Stimulated activated CD4-positive, alpha-beta T cell treated with anti-CD3 and anti-CD28 coated beads, TNF-alpha, amount 100 ng/mL, for 4 hours (primary cell): ENCODE measurements at regions not wholly inside any gene's neighbourhood (a gene's known extent, or its start where the extent isn't known, plus 50 kb on each side); places are given as distances from the start of the nearest gene placed in this dataset.

Source experiments
- DNase-seq, 3 experiments: peaks; one replicate each; pipeline ENCODE4 v3.0.0-alpha.2; 2020; ENCODE audit warnings: low read depth in 3 of 3

DNA sequence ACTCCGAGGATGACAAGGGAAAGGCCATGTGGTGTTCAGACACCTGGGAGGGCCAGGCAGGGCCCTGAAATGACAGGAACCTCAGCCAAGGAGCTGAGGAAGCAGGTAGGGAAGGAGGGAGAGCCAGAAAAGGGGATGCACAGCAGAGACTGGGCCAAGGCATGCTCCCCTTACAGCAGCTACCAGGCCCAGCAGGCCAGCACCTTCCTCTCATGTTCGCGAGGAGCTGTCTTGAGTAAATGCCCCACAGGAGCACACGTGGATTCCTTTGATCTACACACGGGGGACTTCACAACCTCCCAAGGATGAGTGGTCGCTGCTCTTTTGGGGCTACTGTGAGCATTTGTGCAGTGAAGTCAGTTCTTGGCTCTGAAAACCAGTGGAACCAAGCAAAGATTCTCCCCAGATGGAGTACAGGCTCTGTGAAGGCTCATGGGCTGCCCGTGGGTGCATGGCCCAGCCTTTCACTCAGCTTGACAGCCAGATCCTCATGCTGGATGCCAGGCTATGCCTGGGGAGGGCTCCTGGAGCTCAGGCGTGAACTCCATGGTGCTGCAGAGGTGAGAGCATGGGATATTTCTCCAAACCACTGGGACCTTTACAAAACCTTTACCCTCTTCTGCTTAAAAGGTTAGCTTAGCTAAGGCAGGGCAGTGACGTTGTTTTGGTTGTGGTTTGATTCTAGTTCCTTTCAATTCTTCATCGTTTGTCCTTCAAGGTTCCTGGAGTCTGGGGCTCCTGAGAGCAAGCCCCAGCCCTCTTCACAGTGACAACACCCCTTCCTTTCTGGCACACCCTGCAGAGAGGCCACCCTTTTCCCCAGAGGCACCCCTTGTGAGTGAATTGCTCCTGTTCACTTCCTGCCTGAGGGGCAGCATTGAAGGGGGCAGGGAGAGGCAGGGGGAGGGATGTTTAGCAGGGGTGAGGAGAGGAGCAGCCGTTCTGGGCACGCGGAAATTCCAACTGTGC, 74.2 kb upstream of the ZPBP start:
- no peak for DNase-seq

DNA sequence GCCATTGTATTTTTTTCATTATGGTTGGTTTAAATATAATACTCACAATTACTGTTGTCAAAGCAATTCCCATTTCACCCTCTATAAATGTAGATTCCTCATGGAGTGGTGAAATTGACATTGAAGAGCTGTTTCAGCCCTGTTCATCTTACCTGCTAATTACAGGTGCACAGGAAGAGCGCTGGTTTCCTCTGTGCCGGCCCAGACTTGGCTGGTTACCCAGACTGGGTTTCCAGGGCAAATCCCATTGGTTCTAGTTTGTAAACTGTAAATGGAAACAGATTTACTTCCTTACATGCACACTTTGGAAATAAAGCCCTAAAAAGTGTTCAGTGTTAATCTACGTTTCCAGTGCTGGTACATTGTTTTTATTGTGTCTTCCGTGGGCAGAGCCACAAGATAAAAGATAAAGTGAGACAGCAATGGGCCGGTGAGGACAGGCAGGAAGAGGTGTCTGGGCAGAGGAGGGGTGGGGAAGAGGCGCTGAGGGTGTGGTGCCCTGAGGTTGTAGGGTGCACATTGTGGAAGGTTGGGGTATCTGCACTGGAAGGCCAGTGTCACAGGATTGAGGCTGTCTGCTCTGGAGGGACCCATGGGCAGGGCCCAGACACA, 71.6 kb upstream of the ZPBP start:
- DNase-seq, result no peak

DNA sequence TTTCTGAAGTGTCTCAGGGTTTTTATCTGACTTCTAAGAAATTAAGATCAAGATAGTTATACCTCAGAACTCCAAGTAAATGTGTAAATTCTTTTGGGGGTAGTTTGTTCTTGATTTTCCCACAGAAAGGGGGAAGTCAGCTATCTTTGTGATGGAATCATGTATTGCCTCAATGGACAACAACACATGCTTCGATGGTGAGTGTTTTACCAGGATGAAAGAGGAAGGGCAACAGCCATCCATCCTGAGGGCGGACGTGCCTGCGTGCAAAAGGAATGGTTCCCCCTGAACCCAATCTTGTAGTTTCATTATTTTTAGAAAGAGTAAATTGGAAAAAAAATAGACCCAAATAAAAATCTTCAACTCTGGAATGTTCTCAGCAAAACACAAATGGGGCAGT, 67.2 kb upstream of the ZPBP start:
- DNase-seq, result no peak

DNA sequence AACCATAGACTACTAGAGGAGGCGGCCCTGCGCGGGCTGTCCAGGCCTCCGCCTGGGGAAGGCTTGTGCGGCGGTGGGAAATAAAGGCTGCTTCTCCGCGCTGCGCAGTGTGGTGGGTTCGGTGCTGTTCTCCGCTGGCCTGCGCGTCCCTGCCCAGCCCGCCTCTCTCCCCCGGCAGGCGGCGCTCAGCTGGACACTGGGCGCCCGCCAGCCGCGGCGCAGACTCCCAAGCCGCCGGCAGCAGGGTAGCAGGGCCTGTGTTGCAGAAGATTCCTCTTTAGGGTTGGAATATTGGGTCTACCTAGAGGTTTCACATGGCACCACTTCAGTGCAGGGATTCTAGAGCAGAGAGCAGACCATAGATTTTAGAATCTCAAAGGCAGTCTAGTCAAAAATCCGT, 66.1 kb upstream of the ZPBP start:
- no peak for DNase-seq

DNA sequence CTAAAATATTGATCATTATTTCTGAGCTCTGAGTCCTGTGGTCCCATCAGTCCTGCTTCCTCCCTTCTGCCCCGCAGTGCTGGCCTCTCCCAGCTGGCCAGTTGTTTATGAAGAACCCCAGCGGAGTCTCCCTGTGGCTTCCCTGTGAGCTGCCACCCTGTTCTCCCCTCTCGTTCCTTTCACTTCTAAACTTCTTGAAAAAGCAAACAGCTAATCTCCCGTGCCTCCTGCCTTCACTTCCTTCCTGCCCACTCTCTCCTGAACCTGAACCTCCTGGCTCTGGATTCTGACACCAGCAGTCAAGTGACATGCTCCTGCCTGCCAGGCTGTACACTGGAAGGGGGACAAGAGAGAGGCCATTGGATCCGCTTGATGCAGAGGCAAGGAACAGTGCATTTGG, 63.7 kb upstream of the ZPBP start:
- no peak for DNase-seq

DNA sequence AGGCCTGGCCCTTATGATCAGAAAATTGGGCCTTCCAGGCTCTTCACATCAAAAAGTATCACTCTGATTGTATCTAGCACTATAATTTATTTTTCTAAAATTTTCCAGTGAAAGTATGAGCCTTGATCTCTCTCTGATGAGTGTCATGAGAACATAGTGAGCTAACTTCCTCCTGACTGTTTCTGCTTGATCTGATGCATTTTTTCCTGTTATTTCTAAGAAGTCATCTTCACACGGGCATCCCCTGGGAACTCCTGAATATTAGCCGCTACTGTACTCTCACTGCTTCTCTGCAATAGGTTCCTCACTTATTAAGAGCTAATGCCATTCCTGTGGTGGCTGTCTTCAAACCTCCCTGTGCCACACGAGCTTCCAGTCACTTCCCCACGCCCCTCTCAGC, 63.1 kb upstream of the ZPBP start:
- no peak for DNase-seq

DNA sequence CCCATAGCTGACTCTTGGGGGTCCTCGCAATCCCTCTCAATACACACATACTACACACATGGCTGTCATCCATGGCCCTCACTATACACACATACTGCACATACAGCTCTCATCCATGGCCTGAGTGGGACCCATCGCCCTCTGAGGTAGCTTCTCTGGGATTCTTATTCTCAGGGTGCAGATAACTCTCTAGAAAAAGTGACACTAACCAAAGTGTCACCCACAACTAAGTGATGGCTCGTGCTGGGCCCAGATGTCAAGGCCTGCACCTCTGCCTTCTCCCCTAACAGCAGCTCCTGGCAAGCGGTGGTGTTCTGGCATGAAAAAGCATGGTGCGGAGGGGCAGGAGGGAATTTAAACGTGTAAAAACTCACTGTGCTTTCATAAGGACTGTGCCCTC, 62.7 kb upstream of the ZPBP start:
- DNase-seq, result no peak

DNA sequence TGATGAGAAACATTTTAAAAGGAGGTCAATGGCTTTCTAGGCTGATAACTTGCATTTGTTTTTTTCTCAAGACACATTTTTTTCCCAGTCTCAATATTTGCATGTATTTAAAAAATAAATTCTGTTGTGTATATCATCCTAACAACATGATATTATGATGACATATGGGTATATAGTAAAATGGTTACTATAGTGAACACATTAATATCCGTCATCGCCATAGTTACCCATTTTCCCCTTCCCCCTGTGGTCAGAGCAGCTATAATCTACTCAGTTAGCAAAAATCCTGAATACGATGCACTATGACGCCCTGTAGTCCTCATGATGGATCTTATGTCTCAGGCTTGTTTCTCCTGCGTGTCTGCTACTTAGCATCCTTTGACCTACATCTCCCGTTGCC, 60.9 kb upstream of the ZPBP start:
- no peak for DNase-seq

DNA sequence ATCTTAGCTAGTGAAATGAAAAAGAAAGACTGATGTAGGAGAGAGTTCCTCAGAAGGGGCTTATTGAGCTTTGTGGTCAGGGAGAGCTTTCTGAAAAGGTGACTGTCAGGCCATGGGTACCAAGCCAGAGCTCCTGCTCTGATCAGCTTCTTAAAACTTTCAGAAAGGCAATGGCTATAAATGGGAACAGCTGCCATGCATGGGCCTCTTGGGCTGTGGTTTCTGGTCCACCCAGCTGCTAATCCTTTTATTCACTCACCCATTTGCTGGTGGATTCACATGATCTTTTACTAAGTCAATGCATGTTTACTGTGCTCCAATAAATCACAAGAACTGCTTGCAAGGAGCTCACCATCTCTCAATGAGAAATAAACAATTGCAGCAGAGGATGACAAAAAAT, 60.1 kb upstream of the ZPBP start:
- DNase-seq, result no peak

DNA sequence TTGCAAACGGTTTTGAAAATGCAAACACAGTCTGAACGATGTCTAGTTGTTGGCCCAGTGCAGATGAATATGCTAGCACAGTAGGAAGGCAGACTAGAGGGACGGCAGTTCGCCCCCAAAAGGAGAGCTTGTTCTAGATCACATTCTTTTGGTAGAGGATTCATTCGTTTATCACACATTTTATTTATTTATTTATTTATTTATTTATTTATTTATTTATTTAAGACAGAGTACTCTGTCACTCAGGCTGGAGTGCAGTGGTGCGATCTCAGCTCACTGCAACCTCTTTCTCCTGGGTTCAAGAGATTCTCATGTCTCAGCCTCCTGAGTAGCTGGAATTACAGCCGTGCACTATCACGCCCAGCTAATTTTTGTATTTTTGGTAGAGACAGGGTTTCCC, 59.4 kb upstream of the ZPBP start:
- no peak for DNase-seq

DNA sequence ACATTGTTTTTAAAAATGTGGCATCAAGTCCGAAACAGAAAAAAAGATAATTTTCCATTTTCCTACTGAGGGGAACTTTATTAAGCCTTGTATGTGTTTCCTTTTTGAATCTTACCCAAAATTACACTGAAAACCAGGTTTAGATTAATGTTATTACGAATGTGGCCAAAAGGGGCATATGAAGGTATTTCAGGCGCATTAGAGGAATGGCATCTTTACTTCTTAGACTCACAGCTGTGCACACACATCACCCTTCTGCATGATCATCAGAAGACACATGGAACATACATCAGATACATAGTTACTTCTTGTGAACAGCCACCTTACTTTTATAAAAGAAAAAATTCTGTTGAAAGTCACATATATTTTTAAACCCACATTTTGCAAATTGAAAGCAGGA, 58.6 kb upstream of the ZPBP start:
- no peak for DNase-seq

DNA sequence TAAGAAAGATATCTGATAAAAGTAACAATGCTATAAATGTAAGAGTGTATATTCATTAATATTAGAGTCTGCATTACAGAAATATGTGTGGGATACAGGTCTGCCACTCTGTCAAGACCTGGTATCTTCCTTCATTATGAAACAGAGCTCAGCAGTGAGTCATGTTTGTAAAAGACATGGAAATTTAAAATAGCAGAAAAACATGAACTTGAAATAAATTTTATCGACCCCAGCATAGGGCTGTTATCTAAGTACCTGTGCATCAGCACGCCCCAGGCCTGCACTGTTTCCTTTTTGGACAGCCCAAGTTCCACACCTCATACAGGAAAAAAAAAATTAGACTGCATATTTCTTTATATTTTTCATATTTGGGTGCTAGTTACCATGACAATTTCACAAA, 58.0 kb upstream of the ZPBP start:
- DNase-seq, result no peak

DNA sequence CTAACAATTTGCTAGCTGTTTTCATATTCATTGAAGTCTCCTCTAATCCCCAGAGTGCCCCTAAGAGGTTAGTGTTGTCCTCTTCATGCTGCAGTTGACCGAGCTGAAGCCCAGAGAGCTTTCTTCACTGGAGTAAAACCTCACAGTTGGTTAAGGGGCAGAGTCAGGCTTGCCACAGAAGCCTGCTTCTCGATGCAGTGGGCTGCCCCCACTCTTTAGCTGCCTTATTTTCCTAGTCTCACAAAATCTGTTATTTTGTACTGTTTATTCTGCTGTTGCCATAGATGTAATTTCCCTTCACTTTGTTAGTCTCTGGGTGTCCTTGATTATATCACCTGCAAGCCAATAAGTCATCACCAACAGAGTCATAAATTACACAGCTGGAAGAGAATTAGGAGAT, 56.3 kb upstream of the ZPBP start:
- DNase-seq, result no peak

DNA sequence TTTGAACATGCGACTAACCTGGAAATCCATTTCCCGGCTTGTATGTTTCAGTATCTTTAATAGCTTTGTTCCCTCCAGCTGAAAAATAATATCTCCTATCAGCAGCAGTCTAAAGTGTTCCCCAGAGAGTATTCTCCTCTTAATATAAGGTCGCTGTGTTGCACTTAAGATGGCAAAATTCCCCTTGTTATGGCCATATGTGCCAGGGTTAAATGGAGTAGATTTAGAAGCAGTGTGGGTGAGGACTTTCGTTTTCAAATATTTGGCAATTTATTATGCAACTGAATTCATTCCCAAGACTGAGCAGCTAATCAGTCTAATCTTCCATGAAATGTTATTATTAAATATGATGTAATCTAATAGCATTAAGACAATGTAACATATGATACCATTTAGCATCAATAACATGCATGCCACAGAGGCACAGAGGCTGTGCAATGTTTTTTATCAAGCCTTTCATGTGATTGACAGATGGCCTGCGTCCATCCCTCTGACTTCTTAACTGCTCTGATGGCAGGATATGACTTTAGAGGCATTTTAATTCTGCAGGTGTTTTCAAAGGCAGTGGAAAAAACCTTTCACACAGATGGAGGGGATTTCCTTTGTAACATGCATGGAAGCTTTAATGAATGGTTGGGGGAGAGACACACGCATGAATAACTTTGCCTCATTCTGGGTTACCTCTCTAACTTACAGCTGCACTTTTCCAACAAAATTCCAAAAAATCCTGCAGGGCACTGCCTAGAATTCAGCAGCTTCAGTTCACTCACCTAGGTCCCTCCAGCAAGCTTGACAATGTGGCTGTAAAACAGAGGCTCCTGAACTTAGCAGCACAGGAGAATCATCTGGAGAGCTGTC, 55.1 kb upstream of the ZPBP start:
- DNase-seq, result peak in 1 of 3 experiments; percentile 18

DNA sequence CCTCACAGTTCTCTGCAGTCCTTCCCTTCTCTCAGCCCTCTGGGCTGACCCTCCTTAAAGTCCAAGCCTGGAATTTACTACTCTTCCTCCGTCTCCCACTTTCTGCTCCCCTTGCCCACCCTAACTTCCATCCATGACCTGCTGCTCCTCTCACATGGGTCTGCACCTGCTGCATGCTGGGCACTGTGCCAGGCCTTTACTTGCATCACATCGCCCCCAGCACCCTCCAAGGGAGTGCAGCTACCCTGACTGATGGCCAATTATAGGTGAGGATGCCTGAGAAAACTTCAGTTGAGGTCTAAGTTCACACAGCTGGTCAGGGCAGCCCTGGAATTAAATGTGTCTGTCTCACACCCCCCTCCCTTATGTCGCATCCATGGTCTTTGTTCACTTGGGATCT, 53.6 kb upstream of the ZPBP start:
- DNase-seq, result no peak

DNA sequence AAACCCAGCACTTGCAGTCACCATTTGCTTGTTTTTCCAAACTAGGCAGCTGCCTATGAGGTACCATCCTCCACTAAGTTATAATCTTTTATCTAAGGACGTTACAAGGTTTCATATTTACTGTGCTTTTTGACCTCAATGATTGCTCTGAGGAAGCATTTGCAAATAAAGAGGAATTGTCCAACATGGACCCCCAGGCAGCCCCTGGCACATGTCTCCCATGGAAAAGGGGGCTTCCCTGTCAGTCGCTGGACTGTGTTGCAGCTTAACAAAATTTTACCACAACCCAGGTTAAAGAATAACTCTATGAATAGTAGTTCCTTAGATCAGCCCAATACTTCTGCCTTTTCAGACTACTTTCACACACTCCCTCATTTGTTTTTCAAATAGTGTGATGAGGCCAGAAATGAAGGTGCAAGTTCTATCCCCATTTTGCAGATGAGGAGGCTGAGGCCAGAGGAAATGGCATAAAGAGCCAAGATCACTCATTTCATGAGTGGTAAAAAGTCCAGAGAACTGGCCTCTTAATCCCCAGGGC, 52.8 kb upstream of the ZPBP start:
- no peak for DNase-seq

DNA sequence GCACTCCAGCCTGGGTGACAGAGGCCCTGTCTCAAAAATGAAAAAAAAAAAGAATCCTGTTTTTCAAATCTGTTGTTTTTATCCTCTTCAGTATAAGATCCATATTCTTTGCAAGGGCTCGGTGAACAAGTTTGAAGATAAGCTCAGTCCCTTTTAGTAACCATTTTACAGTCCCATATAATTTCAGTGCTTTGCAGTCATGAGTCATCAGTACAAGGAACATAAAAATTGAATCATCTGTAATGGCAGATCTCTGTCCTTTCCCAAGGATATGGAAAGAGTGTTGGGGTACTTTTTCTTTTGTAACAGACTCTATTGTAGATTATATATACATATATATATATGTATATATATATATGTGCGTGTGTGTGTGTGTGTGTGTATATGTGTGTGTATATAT, 52.2 kb upstream of the ZPBP start:
- no peak for DNase-seq
